GM12878 (cell line): ENCODE measurements at regions not wholly inside any gene's neighbourhood (a gene's known extent, or its start where the extent isn't known, plus 50 kb on each side); places are given as distances from the start of the nearest gene placed in this dataset.

Experiments used
- ATAC-seq: fragments of 200-7000 bp; cut with Tn5 transposase; 3 replicates; pipeline ENCODE4 v1.9.1; 2020; ENCODE audit warnings: mild to moderate bottlenecking, moderate library complexity
- BruUV-seq: library from RNA; stranded (reverse); fragments of 400-500 nt; replicated peaks from 2 replicates; lab custom pipeline; 2021; lab: Mats Ljungman, UMichigan
- CTCF ChIA-PET: fragments of 300-600 bp; sonication (Branson Sonifier 250); formaldehyde crosslinking; extraction: SDS; loops from one replicate; lab custom pipeline; 2021; ENCODE audit warnings: inconsistent platforms; lab: Yijun Ruan, JAX
- POLR2A ChIA-PET: fragments of 350-600 bp; formaldehyde crosslinking; extraction: SDS; loops from one replicate; lab custom pipeline; 2021; ENCODE audit warnings: inconsistent platforms; lab: Charles Lee
- RAD21 ChIA-PET: fragments of 300-600 bp; sonication (Branson Sonifier 250); formaldehyde crosslinking; loops from one replicate; lab custom pipeline; 2023; ENCODE audit warnings: antibody characterized with exemption; ENCODE audit not compliant: unreplicated experiment; lab: Charles Lee
- SMC1A ChIA-PET: fragments of 300-600 bp; sonication (Branson Sonifier 250); formaldehyde crosslinking; loops from one replicate; lab custom pipeline; 2023; ENCODE audit not compliant: unreplicated experiment, uncharacterized antibody; lab: Charles Lee
- DNase-seq: peaks from one replicate; pipeline ENCODE4 v3.0.0-alpha.2; 2011; ENCODE audit warnings: low read depth, low spot score
- FAIRE-seq: peaks from 3 replicates; lab custom pipeline; 2011; peaks lifted over from hg19 to GRCh38; lab: Jason Lieb, UNC
- H2AFZ ChIP-seq: 2 replicates; pipeline ENCODE4 v1.6.0; 2011; ENCODE audit warnings: low read depth, low read length, control low read depth; ENCODE audit not compliant: control insufficient read depth
- H3K27ac ChIP-seq: 2 replicates; pipeline ENCODE4 v1.5.1; 2011; ENCODE audit warnings: control low read depth; ENCODE audit not compliant: control insufficient read depth, insufficient read depth
- H3K27me3 ChIP-seq, 2 experiments: replicated peaks in 1 of 2; 2 replicates each; pipeline versions ENCODE4 v1.6.0 to v1.6.1; 2011; ENCODE audit warnings: low read length in 1 of 2; ENCODE audit not compliant: control insufficient read depth in 2 of 2, insufficient read depth in 2 of 2
- H3K36me3 ChIP-seq, 2 experiments: 2 replicates each; pipeline ENCODE4 v1.5.1; 2011; ENCODE audit warnings: low read length in 1 of 2; ENCODE audit not compliant: control insufficient read depth in 2 of 2, insufficient read depth in 2 of 2
- H3K4me1 ChIP-seq: 2 replicates; pipeline ENCODE4 v1.6.1; 2011; ENCODE audit warnings: mild to moderate bottlenecking, low read length, moderate library complexity, mixed read lengths; ENCODE audit not compliant: control insufficient read depth, insufficient read depth
- H3K4me2 ChIP-seq: 2 replicates; pipeline ENCODE4 v1.6.0; 2011; ENCODE audit warnings: control low read depth; ENCODE audit not compliant: control insufficient read depth, insufficient read depth
- H3K4me3 ChIP-seq: fragments of 200-600 bp; sonication (generic); 2 replicates; pipeline ENCODE4 v1.5.1; 2016
- H3K79me2 ChIP-seq: 2 replicates; pipeline ENCODE4 v1.6.0; 2011; ENCODE audit warnings: low read length; ENCODE audit not compliant: control insufficient read depth, insufficient read depth
- H3K9ac ChIP-seq: 2 replicates; pipeline ENCODE4 v1.8.0; 2011; ENCODE audit warnings: low read length, control low read depth, mixed read lengths; ENCODE audit not compliant: control insufficient read depth, insufficient read depth
- H3K9me3 ChIP-seq: replicated peaks from 3 replicates; pipeline ENCODE4 v1.5.1; 2011; ENCODE audit warnings: mild to moderate bottlenecking, low read length; ENCODE audit not compliant: control insufficient read depth, insufficient read depth
- H4K20me1 ChIP-seq: 2 replicates; pipeline ENCODE4 v1.6.0; 2011; ENCODE audit not compliant: control insufficient read depth, insufficient read depth
- BACH1 ChIP-seq: fragments of 450-650 bp; IDR thresholded peaks from 2 replicates; pipeline ENCODE4 v1.6.1; 2017; ENCODE audit warnings: mild to moderate bottlenecking, borderline replicate concordance
- FOXM1 ChIP-seq: IDR thresholded peaks from 2 replicates; pipeline ENCODE4 v1.6.1; 2012; ENCODE audit warnings: low read depth, mild to moderate bottlenecking, inconsistent platforms, low read length, moderate library complexity
- HDGF ChIP-seq: fragments of 450-650 bp; IDR thresholded peaks from 2 replicates; pipeline ENCODE4 v1.6.1; 2016; ENCODE audit warnings: antibody characterized with exemption
- MTA3 ChIP-seq: IDR thresholded peaks from 2 replicates; pipeline ENCODE4 v1.6.1; 2012; ENCODE audit warnings: low read length, inconsistent platforms, borderline replicate concordance
- NFYA ChIP-seq: IDR thresholded peaks from 2 replicates; pipeline ENCODE4 v1.6.1; 2011; ENCODE audit warnings: low read depth, mild to moderate bottlenecking, low read length, improper control_type of control experiment, borderline replicate concordance
- SP1 ChIP-seq: IDR thresholded peaks from one replicate; pipeline ENCODE4 v1.6.1; 2011; ENCODE audit warnings: low read depth, low read length
- SREBF2 ChIP-seq: IDR thresholded peaks from 2 replicates; pipeline ENCODE4 v1.6.1; 2012; ENCODE audit warnings: mild to moderate bottlenecking, low read length
- ZNF207 ChIP-seq: fragments of 450-650 bp; IDR thresholded peaks from 2 replicates; pipeline ENCODE4 v1.6.1; 2014; ENCODE audit warnings: antibody characterized with exemption, mild to moderate bottlenecking, borderline replicate concordance
- WGBS: methylation state at CpG from one replicate; pipeline ENCODE4 v1.1.6; 2016; ENCODE audit warnings: low lambda C conversion rate; ENCODE audit not compliant: insufficient replicate concordance, insufficient coverage; ENCODE audit errors: missing lambda C conversion rate; 5-methylcytosine and 5-hydroxymethylcytosine counted together
- in situ Hi-C: fragments of 300-500 bp; cut with MboI; formaldehyde crosslinking; loops from 9 replicates; pipeline ENCODE4 v1.14.3; 2018; ENCODE audit warnings: mixed read lengths
- intact Hi-C: fragments of 100-400 bp; cut with micrococcal nuclease; formaldehyde crosslinking; loops from one replicate; pipeline ENCODE4 v1.14.2; 2022; ENCODE audit not compliant: unreplicated experiment
- TF ChIP-seq, protein P1 (sequence below): fragments of 450-650 bp; IDR thresholded peaks from 2 replicates; pipeline ENCODE4 v1.6.1; 2017; ENCODE audit warnings: mild to moderate bottlenecking
- TF ChIP-seq, protein P2 (sequence below): fragments of 450-650 bp; IDR thresholded peaks from 2 replicates; pipeline ENCODE4 v1.6.1; 2017; ENCODE audit warnings: mild to moderate bottlenecking, moderate library complexity

DNA sequence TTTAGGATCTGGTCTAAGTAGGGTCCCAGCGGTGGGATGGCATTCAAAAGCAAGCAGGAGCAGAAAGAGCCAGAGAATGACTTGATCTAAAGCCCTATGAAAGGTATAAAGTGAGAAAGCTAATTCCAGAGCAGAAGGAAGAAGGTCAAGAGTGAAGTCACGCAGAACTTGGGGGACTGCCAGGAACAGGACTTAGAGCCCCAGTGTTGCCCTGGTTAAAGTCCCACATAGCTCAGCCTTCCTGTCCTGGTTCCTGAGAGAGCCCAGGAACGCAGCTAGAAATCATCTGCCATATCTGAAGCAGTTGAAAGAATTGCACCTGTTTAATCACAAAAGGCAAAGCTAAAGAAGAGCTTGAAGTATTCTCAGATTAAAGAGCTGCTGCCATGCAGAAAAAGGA is 160.6 kb upstream of the ATP1B1 start:
- FAIRE-seq (no peak), ATAC-seq (no peak), DNase-seq (no peak)
- no TSS peak for BruUV-seq
- H3K27ac ChIP-seq, result no peak overlapping the region
- RAD21 ChIA-PET, result interaction anchor here (1.2 kb wide), 1 partner anchor 163 kb away, joined by 5 read pairs; no protein-coding TSS in a partner anchor
- no peaks in the 10 kb centered on the region for H3K4me1 ChIP-seq
- H4K20me1 ChIP-seq, result no peaks in the 10 kb centered on the region
- no peaks in the 10 kb centered on the region for H3K9me3 ChIP-seq
- no peak for TF ChIP-seq FOXM1
- no peaks in the 10 kb centered on the region for H3K36me3 ChIP-seq
- H3K79me2 ChIP-seq, result no peaks in the 10 kb centered on the region
- SMC1A ChIA-PET, result interaction anchor here (1.0 to 2.0 kb wide), 4 partner anchors 10 to 308 kb away, joined by 3 to 11 read pairs (median 4); no protein-coding TSS in a partner anchor
- POLR2A ChIA-PET, result no interaction called here
- intact Hi-C loops, result no loop called here
- WGBS, result 13% methylated on average over 3 of the region's 3 CpGs
- H3K4me2 ChIP-seq, result no peak overlapping the region
- no peak overlapping the region for H2AFZ ChIP-seq
- no peaks in the 10 kb centered on the region for H3K27me3 ChIP-seq
- H3K4me3 ChIP-seq, result no peak overlapping the region
- in situ Hi-C loops, result no loop called here
- no peak overlapping the region for H3K9ac ChIP-seq
- CTCF ChIA-PET, result interaction anchor here (0.7 to 2.3 kb wide), 6 partner anchors 9 to 115 kb away, joined by 3 to 10 read pairs (median 4); no protein-coding TSS in a partner anchor

- ATAC-seq (no peak), FAIRE-seq (no peak)
These were observed 159.4 kb upstream of the ATP1B1 start for GRCh38 chr1:168947041-168947440.

More at GRCh38 chr1:168947041-168947440, 159.4 kb upstream of the ATP1B1 start:
- no TSS peak for BruUV-seq
- Histone ChIP-seq H3K4me3 (no peak overlapping the region), H3K9ac (no peak overlapping the region), H3K4me2 (no peak overlapping the region), H3K4me1 (no peaks in the 10 kb centered on the region), H3K27me3 (no peaks in the 10 kb centered on the region), H3K36me3 (no peaks in the 10 kb centered on the region), H3K79me2 (no peaks in the 10 kb centered on the region), H2AFZ (no peak overlapping the region), H3K9me3 (no peaks in the 10 kb centered on the region), H3K27ac (no peak overlapping the region), H4K20me1 (no peaks in the 10 kb centered on the region)
- ChIA-PET CTCF (interaction anchor here (1.2 to 2.3 kb wide), 3 partner anchors 9 to 24 kb away, joined by 3 to 10 read pairs (median 3); no protein-coding TSS in a partner anchor), POLR2A (no interaction called here), RAD21 (interaction anchor here (1.3 kb wide), 1 partner anchor 309 kb away, joined by 3 read pairs; no protein-coding TSS in a partner anchor), SMC1A (interaction anchor here (1.7 kb wide), 1 partner anchor 28 kb away, joined by 4 read pairs; no protein-coding TSS in a partner anchor)
- intact Hi-C loops, result no loop called here
- no peak for DNase-seq
- TF ChIP-seq SREBF2 (no peak), MTA3 (no peak), HDGF (no peak), BACH1 (no peak), ZNF207 (no peak), NFYA (no peak), SP1 (no peak)
- TF ChIP-seq, protein P1, sequence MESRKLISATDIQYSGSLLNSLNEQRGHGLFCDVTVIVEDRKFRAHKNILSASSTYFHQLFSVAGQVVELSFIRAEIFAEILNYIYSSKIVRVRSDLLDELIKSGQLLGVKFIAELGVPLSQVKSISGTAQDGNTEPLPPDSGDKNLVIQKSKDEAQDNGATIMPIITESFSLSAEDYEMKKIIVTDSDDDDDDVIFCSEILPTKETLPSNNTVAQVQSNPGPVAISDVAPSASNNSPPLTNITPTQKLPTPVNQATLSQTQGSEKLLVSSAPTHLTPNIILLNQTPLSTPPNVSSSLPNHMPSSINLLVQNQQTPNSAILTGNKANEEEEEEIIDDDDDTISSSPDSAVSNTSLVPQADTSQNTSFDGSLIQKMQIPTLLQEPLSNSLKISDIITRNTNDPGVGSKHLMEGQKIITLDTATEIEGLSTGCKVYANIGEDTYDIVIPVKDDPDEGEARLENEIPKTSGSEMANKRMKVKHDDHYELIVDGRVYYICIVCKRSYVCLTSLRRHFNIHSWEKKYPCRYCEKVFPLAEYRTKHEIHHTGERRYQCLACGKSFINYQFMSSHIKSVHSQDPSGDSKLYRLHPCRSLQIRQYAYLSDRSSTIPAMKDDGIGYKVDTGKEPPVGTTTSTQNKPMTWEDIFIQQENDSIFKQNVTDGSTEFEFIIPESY, result no peak
- TF ChIP-seq, protein P2, sequence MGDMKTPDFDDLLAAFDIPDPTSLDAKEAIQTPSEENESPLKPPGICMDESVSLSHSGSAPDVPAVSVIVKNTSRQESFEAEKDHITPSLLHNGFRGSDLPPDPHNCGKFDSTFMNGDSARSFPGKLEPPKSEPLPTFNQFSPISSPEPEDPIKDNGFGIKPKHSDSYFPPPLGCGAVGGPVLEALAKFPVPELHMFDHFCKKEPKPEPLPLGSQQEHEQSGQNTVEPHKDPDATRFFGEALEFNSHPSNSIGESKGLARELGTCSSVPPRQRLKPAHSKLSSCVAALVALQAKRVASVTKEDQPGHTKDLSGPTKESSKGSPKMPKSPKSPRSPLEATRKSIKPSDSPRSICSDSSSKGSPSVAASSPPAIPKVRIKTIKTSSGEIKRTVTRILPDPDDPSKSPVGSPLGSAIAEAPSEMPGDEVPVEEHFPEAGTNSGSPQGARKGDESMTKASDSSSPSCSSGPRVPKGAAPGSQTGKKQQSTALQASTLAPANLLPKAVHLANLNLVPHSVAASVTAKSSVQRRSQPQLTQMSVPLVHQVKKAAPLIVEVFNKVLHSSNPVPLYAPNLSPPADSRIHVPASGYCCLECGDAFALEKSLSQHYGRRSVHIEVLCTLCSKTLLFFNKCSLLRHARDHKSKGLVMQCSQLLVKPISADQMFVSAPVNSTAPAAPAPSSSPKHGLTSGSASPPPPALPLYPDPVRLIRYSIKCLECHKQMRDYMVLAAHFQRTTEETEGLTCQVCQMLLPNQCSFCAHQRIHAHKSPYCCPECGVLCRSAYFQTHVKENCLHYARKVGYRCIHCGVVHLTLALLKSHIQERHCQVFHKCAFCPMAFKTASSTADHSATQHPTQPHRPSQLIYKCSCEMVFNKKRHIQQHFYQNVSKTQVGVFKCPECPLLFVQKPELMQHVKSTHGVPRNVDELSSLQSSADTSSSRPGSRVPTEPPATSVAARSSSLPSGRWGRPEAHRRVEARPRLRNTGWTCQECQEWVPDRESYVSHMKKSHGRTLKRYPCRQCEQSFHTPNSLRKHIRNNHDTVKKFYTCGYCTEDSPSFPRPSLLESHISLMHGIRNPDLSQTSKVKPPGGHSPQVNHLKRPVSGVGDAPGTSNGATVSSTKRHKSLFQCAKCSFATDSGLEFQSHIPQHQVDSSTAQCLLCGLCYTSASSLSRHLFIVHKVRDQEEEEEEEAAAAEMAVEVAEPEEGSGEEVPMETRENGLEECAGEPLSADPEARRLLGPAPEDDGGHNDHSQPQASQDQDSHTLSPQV, result no peak
- in situ Hi-C loops, result no loop called here
- WGBS, result 46% methylated on average over 2 of the region's 2 CpGs
